SK-N-SH treated with all-trans-retinoic acid at 6 μM for 48 hours (cell line): ENCODE measurements at regions not wholly inside any gene's neighbourhood (a gene's known extent, or its start where the extent isn't known, plus 50 kb on each side); places are given as distances from the start of the nearest gene placed in this dataset.

Source experiments
- BACH2 ChIP-seq: fragments of 250-450 bp; sonication (Bioruptor Pico); IDR thresholded peaks from 2 replicates; pipeline ENCODE4 v1.9.0; 2021; ENCODE audit warnings: mild to moderate bottlenecking, borderline replicate concordance
- CSDC2 ChIP-seq: fragments of 250-450 bp; sonication (Bioruptor Pico); IDR thresholded peaks from 2 replicates; pipeline ENCODE4 v1.5.0; 2020; ENCODE audit warnings: mild to moderate bottlenecking, moderate library complexity
- CSRNP3 ChIP-seq: fragments of 250-450 bp; sonication (Bioruptor Pico); IDR thresholded peaks from 2 replicates; pipeline ENCODE4 v1.5.1; 2021; ENCODE audit warnings: mild to moderate bottlenecking, moderate library complexity
- GLIS3 ChIP-seq: fragments of 250-450 bp; sonication (Bioruptor Pico); IDR thresholded peaks from 2 replicates; pipeline ENCODE4 v1.5.0; 2020; ENCODE audit warnings: mild to moderate bottlenecking, moderate library complexity
- RARB ChIP-seq: fragments of 250-450 bp; sonication (Bioruptor Pico); IDR thresholded peaks from 2 replicates; pipeline ENCODE4 v1.8.0; 2021; ENCODE audit warnings: mild to moderate bottlenecking, moderate library complexity
- TOX ChIP-seq: fragments of 250-450 bp; sonication (Bioruptor Pico); IDR thresholded peaks from 2 replicates; pipeline ENCODE4 v1.8.0; 2021; ENCODE audit warnings: mild to moderate bottlenecking, moderate library complexity, borderline replicate concordance
- ZC3H10 ChIP-seq: fragments of 250-450 bp; sonication (Bioruptor Pico); IDR thresholded peaks from 2 replicates; pipeline ENCODE4 v1.5.1; 2021; ENCODE audit warnings: mild to moderate bottlenecking, moderate library complexity
- ZFP3 ChIP-seq: fragments of 250-450 bp; sonication (Bioruptor Pico); IDR thresholded peaks from 2 replicates; pipeline ENCODE4 v1.5.0; 2020; ENCODE audit warnings: mild to moderate bottlenecking, moderate library complexity
- TF ChIP-seq, protein P1 (sequence below): fragments of 250-450 bp; sonication (Bioruptor Pico); IDR thresholded peaks from 2 replicates; pipeline ENCODE4 v1.8.0; 2020; ENCODE audit warnings: mild to moderate bottlenecking, moderate library complexity, borderline replicate concordance
- TF ChIP-seq, protein P2 (sequence below): fragments of 250-450 bp; sonication (Bioruptor Pico); IDR thresholded peaks from 2 replicates; pipeline ENCODE4 v1.5.1; 2020; ENCODE audit warnings: low read depth, mild to moderate bottlenecking, moderate library complexity
- TF ChIP-seq, protein P3 (sequence below): fragments of 250-450 bp; sonication (Bioruptor Pico); IDR thresholded peaks from 2 replicates; pipeline ENCODE4 v1.8.0; 2021; ENCODE audit warnings: low read depth, mild to moderate bottlenecking, moderate library complexity, borderline replicate concordance

DNA sequence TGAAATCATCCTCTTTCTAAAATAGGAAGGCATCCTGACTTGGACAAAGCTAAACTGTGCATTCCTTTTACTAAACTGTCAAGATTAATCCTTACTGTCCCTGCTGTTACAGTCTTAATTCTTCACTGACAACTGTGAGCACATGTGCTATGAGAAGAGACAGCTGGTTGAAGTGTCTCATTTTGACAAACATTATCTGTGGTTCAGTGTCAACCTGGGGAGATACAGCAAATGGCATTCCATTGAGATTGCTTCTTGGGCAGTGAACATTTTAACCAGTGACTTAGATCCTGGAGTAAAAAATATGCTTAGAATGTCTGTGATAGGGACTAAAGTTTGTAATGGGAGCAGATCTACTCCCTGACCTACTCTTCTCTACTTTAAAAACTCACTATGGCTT lies 552.6 kb upstream of the ATP2B1 start:
- TF ChIP-seq ZFP3 (CRISPR knock-in tag) (no peak), TOX (no peak), CSRNP3 (CRISPR knock-in tag) (no peak), GLIS3 (CRISPR knock-in tag) (no peak), CSDC2 (no peak), RARB (no peak), BACH2 (CRISPR knock-in tag) (no peak), ZC3H10 (CRISPR knock-in tag) (no peak)
- TF ChIP-seq, protein P1, sequence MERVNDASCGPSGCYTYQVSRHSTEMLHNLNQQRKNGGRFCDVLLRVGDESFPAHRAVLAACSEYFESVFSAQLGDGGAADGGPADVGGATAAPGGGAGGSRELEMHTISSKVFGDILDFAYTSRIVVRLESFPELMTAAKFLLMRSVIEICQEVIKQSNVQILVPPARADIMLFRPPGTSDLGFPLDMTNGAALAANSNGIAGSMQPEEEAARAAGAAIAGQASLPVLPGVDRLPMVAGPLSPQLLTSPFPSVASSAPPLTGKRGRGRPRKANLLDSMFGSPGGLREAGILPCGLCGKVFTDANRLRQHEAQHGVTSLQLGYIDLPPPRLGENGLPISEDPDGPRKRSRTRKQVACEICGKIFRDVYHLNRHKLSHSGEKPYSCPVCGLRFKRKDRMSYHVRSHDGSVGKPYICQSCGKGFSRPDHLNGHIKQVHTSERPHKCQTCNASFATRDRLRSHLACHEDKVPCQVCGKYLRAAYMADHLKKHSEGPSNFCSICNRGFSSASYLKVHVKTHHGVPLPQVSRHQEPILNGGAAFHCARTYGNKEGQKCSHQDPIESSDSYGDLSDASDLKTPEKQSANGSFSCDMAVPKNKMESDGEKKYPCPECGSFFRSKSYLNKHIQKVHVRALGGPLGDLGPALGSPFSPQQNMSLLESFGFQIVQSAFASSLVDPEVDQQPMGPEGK (CRISPR knock-in tag), result no peak
- TF ChIP-seq, protein P2, sequence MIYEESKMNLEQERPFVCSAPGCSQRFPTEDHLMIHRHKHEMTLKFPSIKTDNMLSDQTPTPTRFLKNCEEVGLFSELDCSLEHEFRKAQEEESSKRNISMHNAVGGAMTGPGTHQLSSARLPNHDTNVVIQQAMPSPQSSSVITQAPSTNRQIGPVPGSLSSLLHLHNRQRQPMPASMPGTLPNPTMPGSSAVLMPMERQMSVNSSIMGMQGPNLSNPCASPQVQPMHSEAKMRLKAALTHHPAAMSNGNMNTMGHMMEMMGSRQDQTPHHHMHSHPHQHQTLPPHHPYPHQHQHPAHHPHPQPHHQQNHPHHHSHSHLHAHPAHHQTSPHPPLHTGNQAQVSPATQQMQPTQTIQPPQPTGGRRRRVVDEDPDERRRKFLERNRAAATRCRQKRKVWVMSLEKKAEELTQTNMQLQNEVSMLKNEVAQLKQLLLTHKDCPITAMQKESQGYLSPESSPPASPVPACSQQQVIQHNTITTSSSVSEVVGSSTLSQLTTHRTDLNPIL (CRISPR knock-in tag), result no peak
- TF ChIP-seq, protein P3, sequence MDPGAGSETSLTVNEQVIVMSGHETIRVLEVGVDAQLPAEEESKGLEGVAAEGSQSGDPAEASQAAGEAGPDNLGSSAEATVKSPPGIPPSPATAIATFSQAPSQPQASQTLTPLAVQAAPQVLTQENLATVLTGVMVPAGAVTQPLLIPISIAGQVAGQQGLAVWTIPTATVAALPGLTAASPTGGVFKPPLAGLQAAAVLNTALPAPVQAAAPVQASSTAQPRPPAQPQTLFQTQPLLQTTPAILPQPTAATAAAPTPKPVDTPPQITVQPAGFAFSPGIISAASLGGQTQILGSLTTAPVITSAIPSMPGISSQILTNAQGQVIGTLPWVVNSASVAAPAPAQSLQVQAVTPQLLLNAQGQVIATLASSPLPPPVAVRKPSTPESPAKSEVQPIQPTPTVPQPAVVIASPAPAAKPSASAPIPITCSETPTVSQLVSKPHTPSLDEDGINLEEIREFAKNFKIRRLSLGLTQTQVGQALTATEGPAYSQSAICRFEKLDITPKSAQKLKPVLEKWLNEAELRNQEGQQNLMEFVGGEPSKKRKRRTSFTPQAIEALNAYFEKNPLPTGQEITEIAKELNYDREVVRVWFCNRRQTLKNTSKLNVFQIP, result no peak
